Left ventricle myocardium inferior (tissue), 1 donor: ENCODE measurements at regions not wholly inside any gene's neighbourhood (a gene's known extent, or its start where the extent isn't known, plus 50 kb on each side); places are given as distances from the start of the nearest gene placed in this dataset.

Experiments
- DNase-seq: peaks from one replicate; pipeline ENCODE4 v3.0.0-alpha.2; 2020
- H3K27ac ChIP-seq: fragments of 200-600 bp; replicated peaks from 2 replicates; pipeline ENCODE4 v1.8.0; 2021
- H3K27me3 ChIP-seq: fragments of 200-600 bp; 2 replicates; pipeline ENCODE4 v1.8.0; 2021; ENCODE audit warnings: low read depth
- H3K36me3 ChIP-seq: fragments of 200-600 bp; 2 replicates; pipeline ENCODE4 v1.8.0; 2021
- H3K4me1 ChIP-seq: fragments of 200-600 bp; 2 replicates; pipeline ENCODE4 v1.8.0; 2021
- H3K4me3 ChIP-seq: fragments of 200-600 bp; 2 replicates; pipeline ENCODE4 v1.8.0; 2021; ENCODE audit warnings: mild to moderate bottlenecking, moderate library complexity
- H3K9me3 ChIP-seq: fragments of 200-600 bp; replicated peaks from 2 replicates; pipeline ENCODE4 v1.8.0; 2021
- intact Hi-C: fragments of 100-400 bp; cut with micrococcal nuclease; formaldehyde crosslinking; loops from one replicate; pipeline ENCODE4 v1.11.0; 2022
- TF ChIP-seq, protein P1 (sequence below): fragments of 200-600 bp; IDR thresholded peaks from 2 replicates; pipeline ENCODE4 v1.8.0; 2021; ENCODE audit warnings: antibody characterized with exemption, mild to moderate bottlenecking, borderline replicate concordance
- donor health status: DM: no; HTN: yes; CAD: no; lungs with severe emphysema.

GRCh38 chr3:29156086-29156715 lies 124.7 kb upstream of the RBMS3 start:
- Histone ChIP-seq H3K27me3 (no peaks in the 10 kb centered on the region), H3K4me1 (no peaks in the 10 kb centered on the region), H3K36me3 (no peaks in the 10 kb centered on the region), H3K9me3 (no peaks in the 10 kb centered on the region), H3K27ac (no peak overlapping the region), H3K4me3 (no peak overlapping the region)
- no peak for DNase-seq
- TF ChIP-seq, protein P1, sequence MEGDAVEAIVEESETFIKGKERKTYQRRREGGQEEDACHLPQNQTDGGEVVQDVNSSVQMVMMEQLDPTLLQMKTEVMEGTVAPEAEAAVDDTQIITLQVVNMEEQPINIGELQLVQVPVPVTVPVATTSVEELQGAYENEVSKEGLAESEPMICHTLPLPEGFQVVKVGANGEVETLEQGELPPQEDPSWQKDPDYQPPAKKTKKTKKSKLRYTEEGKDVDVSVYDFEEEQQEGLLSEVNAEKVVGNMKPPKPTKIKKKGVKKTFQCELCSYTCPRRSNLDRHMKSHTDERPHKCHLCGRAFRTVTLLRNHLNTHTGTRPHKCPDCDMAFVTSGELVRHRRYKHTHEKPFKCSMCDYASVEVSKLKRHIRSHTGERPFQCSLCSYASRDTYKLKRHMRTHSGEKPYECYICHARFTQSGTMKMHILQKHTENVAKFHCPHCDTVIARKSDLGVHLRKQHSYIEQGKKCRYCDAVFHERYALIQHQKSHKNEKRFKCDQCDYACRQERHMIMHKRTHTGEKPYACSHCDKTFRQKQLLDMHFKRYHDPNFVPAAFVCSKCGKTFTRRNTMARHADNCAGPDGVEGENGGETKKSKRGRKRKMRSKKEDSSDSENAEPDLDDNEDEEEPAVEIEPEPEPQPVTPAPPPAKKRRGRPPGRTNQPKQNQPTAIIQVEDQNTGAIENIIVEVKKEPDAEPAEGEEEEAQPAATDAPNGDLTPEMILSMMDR, result no peak
- intact Hi-C loops, result no loop called here

DNA sequence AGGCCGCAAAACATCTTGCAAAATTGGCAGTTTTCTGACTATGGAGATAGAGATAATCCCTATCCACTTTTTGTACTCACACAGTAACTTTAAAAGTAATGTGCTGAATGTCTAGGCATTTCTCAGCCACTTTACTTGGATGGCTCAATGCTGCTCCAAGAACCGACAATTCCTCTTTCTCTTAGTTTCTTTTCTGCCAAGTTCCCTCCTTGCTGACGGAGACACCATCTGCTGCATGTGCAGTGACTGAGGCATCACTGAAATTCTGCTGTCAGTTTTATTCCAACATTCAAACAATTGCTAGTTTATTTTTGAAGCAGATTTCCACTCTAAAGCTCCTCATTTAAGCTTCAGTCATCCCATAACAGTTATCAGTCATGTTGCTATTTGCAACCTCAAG lies 116.0 kb upstream of the RBMS3 start:
- H3K4me1 ChIP-seq, result peaks cover 16% of the 10 kb centered on the region
- DNase-seq, result no peak
- H3K27me3 ChIP-seq, result no peaks in the 10 kb centered on the region
- no peak overlapping the region for H3K27ac ChIP-seq
- H3K9me3 ChIP-seq, result no peaks in the 10 kb centered on the region
- H3K36me3 ChIP-seq, result no peaks in the 10 kb centered on the region
- H3K4me3 ChIP-seq, result no peak overlapping the region
- intact Hi-C loops, result no loop called here
- TF ChIP-seq, protein P1, result no peak

- TF ChIP-seq, protein P1, result no peak
- Histone ChIP-seq H3K4me1 (peaks cover 34% of the 10 kb centered on the region), H3K36me3 (no peaks in the 10 kb centered on the region), H3K9me3 (no peaks in the 10 kb centered on the region), H3K27ac (no peak overlapping the region), H3K4me3 (no peak overlapping the region), H3K27me3 (no peaks in the 10 kb centered on the region)
- DNase-seq, result no peak
- intact Hi-C loops, result no loop called here
Observed at GRCh38 chr3:29167180-29167579, 113.7 kb upstream of the RBMS3 start.

DNA sequence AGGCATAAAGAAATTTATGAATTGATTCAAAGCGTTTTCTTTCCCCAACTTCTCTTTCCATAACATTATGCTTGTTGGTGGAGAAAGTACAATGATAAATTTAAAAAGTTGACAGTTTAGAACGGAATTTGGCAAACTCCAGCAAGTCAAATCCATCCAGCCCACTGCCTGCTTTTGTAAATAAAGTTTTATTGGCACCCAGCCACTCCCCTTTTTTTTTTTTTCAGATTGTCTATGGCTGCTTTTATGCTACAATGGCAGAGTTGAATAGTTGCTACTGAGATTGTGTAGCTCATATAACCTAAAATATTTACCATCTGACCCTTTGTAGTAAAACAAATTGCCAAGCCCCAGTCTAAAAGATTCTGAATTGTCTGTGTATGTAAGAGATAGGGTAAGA lies 112.8 kb upstream of the RBMS3 start:
- Histone ChIP-seq H3K36me3 (no peaks in the 10 kb centered on the region), H3K4me1 (peaks cover 34% of the 10 kb centered on the region), H3K9me3 (no peaks in the 10 kb centered on the region), H3K27ac (no peak overlapping the region), H3K4me3 (no peak overlapping the region), H3K27me3 (no peaks in the 10 kb centered on the region)
- intact Hi-C loops, result no loop called here
- TF ChIP-seq, protein P1, result no peak
- no peak for DNase-seq

DNA sequence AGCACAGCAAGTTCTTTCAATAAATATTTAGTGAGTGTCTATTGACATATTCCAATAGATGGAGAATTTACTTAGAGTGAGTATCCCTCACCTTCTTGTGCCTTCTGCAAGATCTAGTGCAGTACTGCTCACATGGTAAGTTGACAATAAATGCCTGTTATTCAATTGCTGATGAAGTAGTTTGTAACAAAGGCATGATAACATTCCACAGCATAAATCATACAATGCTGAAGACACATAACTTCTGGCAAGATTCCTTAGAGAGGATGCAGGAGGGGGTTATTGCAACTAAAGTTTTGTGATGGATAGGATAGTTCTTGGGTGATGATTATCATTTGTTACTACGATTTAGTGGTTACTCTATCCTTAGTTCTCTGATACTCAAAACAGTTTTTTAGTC lies 112.2 kb upstream of the RBMS3 start:
- Histone ChIP-seq H3K4me1 (peaks cover 34% of the 10 kb centered on the region), H3K36me3 (no peaks in the 10 kb centered on the region), H3K4me3 (no peak overlapping the region), H3K27me3 (no peaks in the 10 kb centered on the region), H3K27ac (no peak overlapping the region), H3K9me3 (no peaks in the 10 kb centered on the region)
- TF ChIP-seq, protein P1, result no peak
- DNase-seq, result no peak
- intact Hi-C loops, result no loop called here
